Stimulated activated CD8-positive, alpha-beta memory T cell treated with anti-CD3 and anti-CD28 coated beads, Interleukin-12 subunit alpha, Interleukin-12 subunit beta, amount 100 ng/mL, for 1 hour (primary cell): ENCODE measurements at regions not wholly inside any gene's neighbourhood (a gene's known extent, or its start where the extent isn't known, plus 50 kb on each side); places are given as distances from the start of the nearest gene placed in this dataset.

ENCODE experiments used
- DNase-seq: peaks from one replicate; pipeline ENCODE4 v3.0.0-alpha.2; 2020; ENCODE audit warnings: low read depth

- peak; percentile 59 for DNase-seq
Measured at GRCh38 chr15:39426552-39427532, 154.0 kb upstream of the THBS1 start.

- no peak for DNase-seq
Measured at GRCh38 chr15:39427705-39428104, 153.2 kb upstream of the THBS1 start.

GRCh38 chr15:39429898-39430357 lies 151.0 kb upstream of the THBS1 start:
- no peak for DNase-seq

- DNase-seq, result no peak
Measured at GRCh38 chr15:39430389-39430788, 150.5 kb upstream of the THBS1 start.

GRCh38 chr15:39431376-39431775 lies 149.5 kb upstream of the THBS1 start:
- DNase-seq, result no peak

GRCh38 chr15:39432026-39432425 lies 148.9 kb upstream of the THBS1 start:
- no peak for DNase-seq

- DNase-seq, result no peak
Measured at GRCh38 chr15:39432912-39433348, 147.9 kb upstream of the THBS1 start.

GRCh38 chr15:39433376-39433775 lies 147.5 kb upstream of the THBS1 start:
- no peak for DNase-seq

GRCh38 chr15:39434163-39434562 lies 146.7 kb upstream of the THBS1 start:
- DNase-seq, result no peak

GRCh38 chr15:39434751-39435238 lies 146.1 kb upstream of the THBS1 start:
- DNase-seq, result no peak

- DNase-seq, result no peak
Measured at GRCh38 chr15:39435244-39435643, 145.6 kb upstream of the THBS1 start.

GRCh38 chr15:39438260-39438659 lies 142.6 kb upstream of the THBS1 start:
- DNase-seq, result no peak

GRCh38 chr15:39438799-39439592 lies 141.9 kb upstream of the THBS1 start:
- DNase-seq, result no peak

- DNase-seq, result no peak
Measured at GRCh38 chr15:39442898-39443297, 138.0 kb upstream of the THBS1 start.

- DNase-seq, result no peak
Measured at GRCh38 chr15:39443659-39444219, 137.1 kb upstream of the THBS1 start.

- DNase-seq, result no peak
Measured at GRCh38 chr15:39444735-39445470, 136.0 kb upstream of the THBS1 start.

- DNase-seq, result no peak
Measured at GRCh38 chr15:39445931-39446330, 134.9 kb upstream of the THBS1 start.

GRCh38 chr15:39447346-39447745 lies 133.5 kb upstream of the THBS1 start:
- DNase-seq, result no peak

GRCh38 chr15:39447881-39448280 lies 133.0 kb upstream of the THBS1 start:
- DNase-seq, result no peak

GRCh38 chr15:39448409-39448808 lies 132.5 kb upstream of the THBS1 start:
- DNase-seq, result no peak

- no peak for DNase-seq
Measured at GRCh38 chr15:39451121-39451688, 129.7 kb upstream of the THBS1 start.
